Stimulated activated CD4-positive, alpha-beta T cell treated with anti-CD3 and anti-CD28 coated beads, Interleukin-15, amount 100 ng/mL, for 24 hours (primary cell): ENCODE measurements at regions not wholly inside any gene's neighbourhood (a gene's known extent, or its start where the extent isn't known, plus 50 kb on each side); places are given as distances from the start of the nearest gene placed in this dataset.

Experiments
- DNase-seq: peaks from one replicate; pipeline ENCODE4 v3.0.0-alpha.2; 2020

DNA sequence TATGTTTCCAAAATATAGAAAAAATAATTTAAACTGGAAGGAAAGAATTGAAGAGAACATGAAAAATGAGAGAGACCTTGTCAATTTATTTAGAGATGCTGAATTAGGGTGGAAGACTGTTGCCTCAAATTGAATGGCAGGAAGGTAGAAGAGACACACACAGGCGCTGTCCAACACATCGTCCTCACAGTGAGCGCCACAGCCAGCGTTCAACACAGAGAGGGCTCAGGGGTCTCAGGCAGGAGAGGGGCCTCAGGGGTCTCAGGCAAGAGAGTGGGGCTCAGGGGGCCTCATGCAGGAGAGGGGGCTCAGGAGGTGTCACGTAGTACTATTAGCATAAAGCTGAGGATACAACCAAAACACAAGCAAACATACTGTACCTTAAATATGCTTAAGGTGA, 65.7 kb downstream of the TMEM18 start:
- DNase-seq, result no peak

DNA sequence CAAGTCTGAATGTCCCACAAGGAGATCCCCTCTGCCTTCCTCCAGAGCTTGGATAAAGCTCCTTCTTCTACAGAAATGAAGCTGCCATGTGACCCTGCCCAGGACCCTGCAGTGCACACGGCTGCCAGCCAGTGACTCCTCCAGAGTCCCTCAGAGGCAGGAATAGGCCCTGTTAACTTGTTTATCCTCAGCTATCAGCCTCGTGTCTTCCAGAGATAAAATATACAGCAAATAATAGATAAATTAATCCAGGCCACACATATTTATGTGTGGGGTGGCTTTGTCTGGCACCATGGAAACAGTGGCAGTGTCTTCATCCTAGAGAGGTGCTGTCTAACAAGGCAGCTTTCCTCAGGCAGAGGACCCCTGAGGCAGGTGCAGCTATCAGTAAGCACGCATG, 66.7 kb downstream of the TMEM18 start:
- no peak for DNase-seq

- no peak for DNase-seq
Measured at GRCh38 chr2:609881-610280, 67.3 kb downstream of the TMEM18 start.

- no peak for DNase-seq
Measured at GRCh38 chr2:609449-609848, 67.8 kb downstream of the TMEM18 start.

DNA sequence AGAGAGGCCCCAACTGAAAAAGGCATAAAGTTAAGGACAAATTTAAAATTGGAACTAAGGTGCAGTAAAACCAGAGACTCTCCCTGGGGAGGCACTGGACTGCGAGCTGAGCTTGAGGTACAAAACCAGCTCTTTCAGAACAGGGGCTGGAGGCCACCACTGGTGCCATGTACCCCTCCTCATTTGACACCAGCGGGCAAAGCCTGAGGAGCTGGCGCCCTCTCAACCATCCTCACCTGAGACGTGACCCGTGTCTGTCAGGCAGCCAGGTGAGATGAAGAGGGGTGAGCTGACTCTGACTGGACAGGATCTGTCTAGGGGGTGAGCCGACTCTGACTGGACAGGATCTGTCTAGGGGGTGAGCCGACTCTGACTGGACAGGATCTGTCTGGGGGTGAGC, 68.5 kb downstream of the TMEM18 start:
- no peak for DNase-seq

DNA sequence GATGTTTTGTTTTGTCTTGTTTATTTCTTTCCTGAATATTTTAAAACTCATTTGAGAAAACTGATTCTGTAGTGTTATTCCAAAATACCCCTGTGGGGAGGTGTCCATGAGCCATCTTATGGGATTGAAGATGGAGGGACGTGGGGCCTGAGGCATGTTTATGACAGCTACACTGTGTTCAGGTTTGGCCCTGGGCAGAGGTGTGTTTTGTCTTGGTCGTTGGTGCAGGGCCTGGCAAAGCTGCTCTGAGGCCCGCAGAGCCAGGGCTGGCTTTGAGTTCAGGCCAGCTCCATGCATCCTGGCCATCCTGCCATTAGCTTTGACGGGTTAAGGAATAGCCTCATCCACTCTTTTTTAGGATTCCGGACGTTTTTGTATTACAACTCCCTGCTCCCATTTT, 68.9 kb downstream of the TMEM18 start:
- no peak for DNase-seq

DNA sequence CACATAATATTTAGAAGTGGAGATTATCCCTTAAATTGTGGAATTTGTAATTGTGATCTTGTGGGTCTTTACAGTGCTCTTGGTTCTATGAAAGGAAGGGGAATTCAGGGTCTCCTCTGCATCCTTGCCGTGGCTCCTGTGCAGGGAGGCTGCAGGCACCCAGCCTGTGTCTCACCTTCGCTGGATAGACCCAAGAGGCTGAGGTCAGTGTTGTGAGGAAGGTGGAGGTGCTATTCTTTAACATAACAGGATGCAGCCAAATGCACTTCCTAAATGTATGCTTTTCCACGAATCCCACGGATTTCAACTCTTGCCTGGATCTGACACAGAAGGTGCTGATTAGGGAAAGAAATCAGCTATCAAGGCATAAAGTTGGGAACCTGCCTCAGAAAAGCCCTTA, 69.5 kb downstream of the TMEM18 start:
- DNase-seq, result no peak

- no peak for DNase-seq
Measured at GRCh38 chr2:607172-607571, 70.0 kb downstream of the TMEM18 start.

DNA sequence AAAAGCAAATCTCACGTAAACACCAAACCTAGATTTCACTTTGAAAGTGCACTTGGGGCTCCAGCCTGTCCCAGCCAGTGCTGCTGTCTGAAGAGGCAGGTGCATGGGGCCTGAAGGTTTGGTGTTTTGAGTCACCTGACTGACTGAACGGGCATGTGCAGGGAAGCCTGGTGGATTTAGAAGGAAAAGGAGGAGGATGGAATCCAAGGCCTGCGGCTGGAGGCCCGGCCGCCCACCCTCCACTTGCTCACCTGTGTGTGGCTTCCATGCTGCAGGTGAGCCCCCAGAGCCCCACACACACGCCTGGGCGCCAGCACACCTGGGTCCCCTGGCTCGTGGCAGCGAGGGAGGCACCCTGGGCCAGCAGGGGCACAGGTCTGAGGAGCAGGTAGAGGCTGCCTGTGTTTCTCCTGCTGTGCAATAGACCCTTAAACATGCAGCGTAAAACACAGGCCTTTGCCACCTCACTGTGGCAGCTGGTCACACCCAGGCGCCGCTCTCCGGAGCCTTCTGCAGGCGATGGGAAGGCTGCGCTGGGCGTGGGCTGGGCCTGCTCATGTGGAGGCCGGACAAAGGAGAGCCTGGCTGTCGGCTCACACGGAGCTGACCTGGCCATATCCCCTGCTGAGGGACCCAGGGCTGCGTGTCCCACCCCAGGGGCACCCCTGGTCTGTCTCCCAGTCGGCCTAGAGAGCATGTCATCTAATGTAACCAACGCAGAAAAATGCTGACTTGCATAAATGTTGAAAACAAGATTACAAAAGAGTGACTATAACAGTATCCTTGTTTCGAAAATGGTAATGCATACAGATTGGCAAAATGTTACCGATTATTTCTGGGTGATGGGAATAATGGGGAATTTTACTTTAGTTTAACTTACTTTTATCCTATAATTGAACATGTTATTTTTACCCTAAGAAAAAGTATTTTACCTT, 71.3 kb downstream of the TMEM18 start:
- DNase-seq, result no peak

- no peak for DNase-seq
Measured at GRCh38 chr2:604854-605524, 72.2 kb downstream of the TMEM18 start.

GRCh38 chr2:604385-604784, 72.8 kb downstream of the TMEM18 start:
- no peak for DNase-seq

DNA sequence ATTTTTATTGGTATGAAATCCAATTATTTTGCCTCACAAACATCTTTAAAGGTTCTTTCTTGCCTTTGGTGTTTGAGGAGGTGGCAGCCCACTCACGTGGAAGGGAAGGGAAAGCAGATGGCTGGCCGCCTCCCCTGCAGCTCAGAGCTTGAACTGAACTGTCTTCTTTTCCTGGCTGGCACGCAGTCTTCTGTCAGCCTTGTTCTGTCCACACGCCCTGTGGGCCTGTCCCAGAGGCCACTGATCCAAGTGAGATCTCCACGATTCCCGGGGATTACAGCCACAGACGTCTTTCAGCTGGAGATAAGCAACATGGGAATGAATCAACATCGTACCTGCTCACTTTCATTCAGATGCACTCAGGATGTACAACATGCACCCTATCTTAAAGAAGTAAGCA, 73.3 kb downstream of the TMEM18 start:
- no peak for DNase-seq

DNA sequence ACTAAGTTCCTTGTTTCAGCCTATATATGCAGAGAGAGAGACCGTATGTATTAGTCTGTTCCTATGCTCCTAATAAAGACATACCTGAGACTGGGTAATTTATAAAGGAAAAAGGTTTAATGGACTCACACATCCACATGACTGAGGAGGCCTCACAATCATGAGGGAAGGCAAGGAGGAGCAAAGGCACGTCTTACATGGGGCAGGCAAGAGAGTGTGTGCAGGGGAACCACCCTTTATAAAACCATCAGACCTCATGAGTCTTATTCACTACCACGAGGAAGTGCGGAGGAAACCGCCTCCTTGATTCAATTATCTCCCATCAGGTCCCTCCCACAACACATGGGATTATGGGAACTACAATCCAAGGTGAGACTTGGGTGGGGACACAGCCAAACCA, 73.8 kb downstream of the TMEM18 start:
- DNase-seq, result no peak

DNA sequence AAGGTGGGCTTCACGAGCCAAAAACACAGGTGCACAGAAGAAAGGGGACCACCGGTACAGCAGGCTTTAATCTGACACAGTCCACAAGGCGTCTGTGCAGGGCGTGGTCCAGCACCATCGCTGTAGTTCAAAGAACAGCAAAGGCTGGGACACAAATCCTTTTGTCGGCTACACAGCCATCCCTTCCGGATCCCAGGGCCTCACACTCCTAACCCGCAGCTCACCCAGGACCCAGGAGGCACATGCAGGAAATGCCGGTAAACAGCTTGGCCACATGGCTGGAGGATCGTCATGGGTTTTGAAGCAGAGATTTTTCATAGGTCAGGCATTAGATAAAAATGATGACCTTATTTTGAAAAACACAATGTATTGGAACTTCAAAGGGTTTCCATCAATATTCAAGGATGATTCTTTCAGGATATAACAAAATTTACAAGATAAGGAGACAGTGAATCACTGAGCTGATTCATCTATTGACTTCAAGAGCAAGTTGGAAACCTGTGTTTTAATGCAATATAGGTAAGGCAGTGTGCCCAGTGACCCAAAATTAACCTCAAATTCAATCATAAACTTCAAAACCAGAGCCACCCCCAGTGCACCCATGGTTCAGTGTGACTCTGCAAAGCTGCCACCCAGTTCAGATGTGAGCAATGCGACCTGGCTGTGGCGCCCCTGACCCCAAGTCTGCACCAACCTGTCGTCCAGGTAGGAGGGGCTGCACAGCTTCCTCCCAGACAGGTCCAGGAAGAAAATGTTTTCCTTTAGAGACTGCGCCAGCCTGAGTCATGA, 74.4 kb downstream of the TMEM18 start:
- peak; percentile 12 for DNase-seq

- no peak for DNase-seq
Measured at GRCh38 chr2:601806-602455, 75.3 kb downstream of the TMEM18 start.

GRCh38 chr2:601387-601698, 75.9 kb downstream of the TMEM18 start:
- no peak for DNase-seq

DNA sequence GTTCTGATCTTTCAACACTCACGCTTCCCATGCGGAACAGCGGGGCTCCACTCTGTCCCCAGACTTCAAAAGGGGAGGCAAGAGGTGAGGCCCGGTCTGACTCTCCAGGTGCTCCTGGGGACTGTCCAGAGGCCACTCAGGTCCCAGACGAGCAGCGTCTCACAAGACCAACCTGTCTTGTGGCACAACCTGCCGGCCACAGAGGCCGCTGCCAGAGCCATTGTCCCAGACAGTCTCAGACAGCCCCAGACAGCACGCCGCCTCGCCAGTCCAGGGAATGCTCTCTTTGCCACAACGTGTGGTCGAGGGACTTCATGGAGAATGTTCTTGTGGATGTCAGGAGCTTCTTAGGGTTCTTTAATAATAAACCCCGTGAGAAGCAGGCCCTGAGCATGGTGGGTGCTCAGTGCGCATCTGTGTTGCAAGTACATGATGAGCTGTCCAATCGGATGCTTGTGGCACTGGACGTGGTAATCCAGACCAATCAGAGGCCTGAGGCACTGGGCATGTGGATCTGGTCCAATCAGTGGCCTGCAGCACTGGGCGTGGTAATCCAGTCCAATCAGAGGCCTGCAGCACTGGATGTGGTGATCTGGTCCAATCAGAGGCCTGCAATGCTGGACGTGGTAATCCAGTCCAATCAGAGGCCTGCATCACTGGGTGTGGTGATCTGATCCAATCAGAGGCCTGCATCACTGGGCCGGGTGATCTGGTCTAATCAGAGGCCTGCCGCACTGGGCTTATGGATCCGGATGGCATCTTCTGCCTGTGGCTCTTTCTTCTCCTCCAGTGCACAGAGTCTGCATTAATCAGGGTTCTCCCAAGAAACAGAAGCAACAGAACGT, 76.4 kb downstream of the TMEM18 start:
- DNase-seq, result no peak

GRCh38 chr2:599601-600000, 77.6 kb downstream of the TMEM18 start:
- no peak for DNase-seq

GRCh38 chr2:598058-598802, 79.0 kb downstream of the TMEM18 start:
- no peak for DNase-seq

DNA sequence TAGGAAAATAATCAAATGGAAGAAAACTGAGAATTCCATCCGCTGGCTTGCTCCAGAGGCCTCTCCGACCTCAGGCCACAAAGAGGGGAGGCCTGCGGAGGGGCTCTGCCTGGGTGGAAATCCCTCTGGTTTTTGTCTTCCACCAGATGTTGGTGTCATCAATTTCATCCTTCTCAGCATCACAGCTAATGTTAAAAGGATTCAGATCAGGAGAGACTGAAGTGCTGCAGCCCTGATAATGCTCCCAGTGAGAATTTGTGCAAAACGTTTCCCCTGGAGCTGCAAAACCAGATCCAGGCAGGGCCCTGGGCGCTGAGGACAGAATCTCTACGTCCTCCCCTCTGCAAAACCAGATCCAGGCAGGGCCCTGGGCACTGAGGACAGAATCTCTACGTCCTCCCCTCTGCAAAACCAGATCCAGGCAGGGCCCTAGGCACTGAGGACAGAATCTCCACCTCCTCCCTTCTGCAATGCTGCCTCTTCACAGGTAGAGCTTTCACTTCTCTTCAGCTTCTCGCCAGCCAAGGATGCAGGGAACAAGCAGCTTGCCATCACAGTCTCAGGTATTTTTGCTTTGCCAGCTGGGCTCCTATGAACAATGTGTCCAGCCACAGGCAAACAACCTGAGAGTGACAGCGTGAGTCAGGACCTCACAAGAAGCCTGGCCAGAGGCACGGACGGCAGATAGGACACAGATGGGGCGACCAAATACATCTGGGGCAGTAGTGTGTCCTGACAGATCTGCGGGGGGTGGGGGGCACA, 81.2 kb downstream of the TMEM18 start:
- DNase-seq, result no peak
